ENCODE measurements at regions not wholly inside any gene's neighbourhood (a gene's known extent, or its start where the extent isn't known, plus 50 kb on each side); places are given as distances from the start of the nearest gene placed in this dataset.

DNA sequence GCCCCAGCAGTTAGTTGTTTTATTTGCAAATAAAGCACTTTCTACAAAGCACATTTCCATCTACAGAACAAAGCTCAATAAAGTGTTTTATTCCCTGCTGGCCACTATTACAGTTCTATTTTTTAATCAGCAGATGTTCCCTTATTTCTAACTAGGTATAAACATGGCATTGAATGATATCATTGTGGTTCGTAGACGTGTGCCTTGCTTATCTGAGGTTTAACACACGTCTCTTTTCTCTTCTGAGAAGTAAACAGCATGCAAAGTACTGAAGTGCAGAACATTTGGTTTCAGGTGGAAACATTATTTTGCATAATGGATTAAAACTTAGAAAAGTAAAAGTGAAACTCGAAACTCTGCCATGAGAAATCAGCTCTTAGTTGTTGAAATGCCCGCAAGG lies 1989.3 kb upstream of the WWC1 start:
- H3K27me3 ChIP-seq (ENCODE audit: insufficient read depth, low read length), result no peaks in the 10 kb centered on the region
- H3K4me1 ChIP-seq (ENCODE audit: insufficient read depth, low read length, severe bottlenecking), result no peaks in the 10 kb centered on the region
- H3K27ac ChIP-seq (ENCODE audit: low read depth, low read length, poor library complexity, severe bottlenecking), result no peak overlapping the region
- no peaks in the 10 kb centered on the region for H3K9me2 ChIP-seq (ENCODE audit: low read depth, low read length)
- no peak overlapping the region for H3K9ac ChIP-seq (ENCODE audit: low read length)
- TF ChIP-seq EZH2 (IDR thresholded peaks at IDR 0.05; ENCODE audit: borderline replicate concordance, low read length), result no peak
- TF ChIP-seq, protein P1, sequence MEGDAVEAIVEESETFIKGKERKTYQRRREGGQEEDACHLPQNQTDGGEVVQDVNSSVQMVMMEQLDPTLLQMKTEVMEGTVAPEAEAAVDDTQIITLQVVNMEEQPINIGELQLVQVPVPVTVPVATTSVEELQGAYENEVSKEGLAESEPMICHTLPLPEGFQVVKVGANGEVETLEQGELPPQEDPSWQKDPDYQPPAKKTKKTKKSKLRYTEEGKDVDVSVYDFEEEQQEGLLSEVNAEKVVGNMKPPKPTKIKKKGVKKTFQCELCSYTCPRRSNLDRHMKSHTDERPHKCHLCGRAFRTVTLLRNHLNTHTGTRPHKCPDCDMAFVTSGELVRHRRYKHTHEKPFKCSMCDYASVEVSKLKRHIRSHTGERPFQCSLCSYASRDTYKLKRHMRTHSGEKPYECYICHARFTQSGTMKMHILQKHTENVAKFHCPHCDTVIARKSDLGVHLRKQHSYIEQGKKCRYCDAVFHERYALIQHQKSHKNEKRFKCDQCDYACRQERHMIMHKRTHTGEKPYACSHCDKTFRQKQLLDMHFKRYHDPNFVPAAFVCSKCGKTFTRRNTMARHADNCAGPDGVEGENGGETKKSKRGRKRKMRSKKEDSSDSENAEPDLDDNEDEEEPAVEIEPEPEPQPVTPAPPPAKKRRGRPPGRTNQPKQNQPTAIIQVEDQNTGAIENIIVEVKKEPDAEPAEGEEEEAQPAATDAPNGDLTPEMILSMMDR (IDR thresholded peaks at IDR 0.05; ENCODE audit: low read length), result no peak
- no peaks in the 10 kb centered on the region for H4K20me1 ChIP-seq (ENCODE audit: insufficient read depth, low read length)
- H3K9me3 ChIP-seq (ENCODE audit: low read length), result no peaks in the 10 kb centered on the region
- no peak overlapping the region for H3K4me3 ChIP-seq (ENCODE audit: low read depth, low read length, poor library complexity, severe bottlenecking)
- no peak overlapping the region for H2AFZ ChIP-seq (ENCODE audit: low read length)
- H3K4me2 ChIP-seq (ENCODE audit: low read length), result no peak overlapping the region
- H3K79me2 ChIP-seq (ENCODE audit: insufficient read depth, low read length), result no peaks in the 10 kb centered on the region
- H3F3A ChIP-seq (ENCODE audit: insufficient read depth, low read length), result no peaks in the 10 kb centered on the region
- H3K36me3 ChIP-seq (ENCODE audit: insufficient read depth, low read length), result no peaks in the 10 kb centered on the region

DNA sequence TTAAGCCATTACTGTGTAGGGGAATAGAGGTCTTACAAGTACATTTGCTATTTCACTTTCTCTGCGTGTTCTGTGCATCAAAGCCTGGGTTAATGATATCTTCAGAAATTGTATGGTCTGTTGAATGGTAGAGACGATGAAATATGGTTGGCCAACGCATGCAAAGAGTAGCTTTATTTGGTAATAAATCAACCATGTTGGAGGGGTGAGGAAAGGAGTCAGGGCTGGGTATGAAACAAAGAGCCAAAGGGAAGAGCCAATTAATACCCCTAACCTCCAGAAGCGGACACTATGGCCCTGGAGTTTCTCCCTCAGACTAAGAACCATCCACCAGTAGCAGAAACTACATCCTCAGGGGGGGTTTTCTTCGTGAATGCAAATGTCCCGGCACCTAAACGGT lies 1974.0 kb upstream of the WWC1 start:
- Histone ChIP-seq H2AFZ (ENCODE audit: low read length) (no peak overlapping the region), H3F3A (ENCODE audit: insufficient read depth, low read length) (no peaks in the 10 kb centered on the region), H4K20me1 (ENCODE audit: insufficient read depth, low read length) (no peaks in the 10 kb centered on the region), H3K36me3 (ENCODE audit: insufficient read depth, low read length) (no peaks in the 10 kb centered on the region), H3K9ac (ENCODE audit: low read length) (no peak overlapping the region), H3K27me3 (ENCODE audit: insufficient read depth, low read length) (no peaks in the 10 kb centered on the region), H3K9me3 (ENCODE audit: low read length) (no peaks in the 10 kb centered on the region), H3K4me3 (ENCODE audit: low read depth, low read length, poor library complexity, severe bottlenecking) (no peak overlapping the region), H3K4me1 (ENCODE audit: insufficient read depth, low read length, severe bottlenecking) (no peaks in the 10 kb centered on the region), H3K9me2 (ENCODE audit: low read depth, low read length) (no peaks in the 10 kb centered on the region), H3K27ac (ENCODE audit: low read depth, low read length, poor library complexity, severe bottlenecking) (no peak overlapping the region), H3K4me2 (ENCODE audit: low read length) (no peak overlapping the region), H3K79me2 (ENCODE audit: insufficient read depth, low read length) (no peaks in the 10 kb centered on the region)
- TF ChIP-seq EZH2 (IDR thresholded peaks at IDR 0.05; ENCODE audit: borderline replicate concordance, low read length), result no peak
- TF ChIP-seq, protein P1 (IDR thresholded peaks at IDR 0.05; ENCODE audit: low read length), result no peak

DNA sequence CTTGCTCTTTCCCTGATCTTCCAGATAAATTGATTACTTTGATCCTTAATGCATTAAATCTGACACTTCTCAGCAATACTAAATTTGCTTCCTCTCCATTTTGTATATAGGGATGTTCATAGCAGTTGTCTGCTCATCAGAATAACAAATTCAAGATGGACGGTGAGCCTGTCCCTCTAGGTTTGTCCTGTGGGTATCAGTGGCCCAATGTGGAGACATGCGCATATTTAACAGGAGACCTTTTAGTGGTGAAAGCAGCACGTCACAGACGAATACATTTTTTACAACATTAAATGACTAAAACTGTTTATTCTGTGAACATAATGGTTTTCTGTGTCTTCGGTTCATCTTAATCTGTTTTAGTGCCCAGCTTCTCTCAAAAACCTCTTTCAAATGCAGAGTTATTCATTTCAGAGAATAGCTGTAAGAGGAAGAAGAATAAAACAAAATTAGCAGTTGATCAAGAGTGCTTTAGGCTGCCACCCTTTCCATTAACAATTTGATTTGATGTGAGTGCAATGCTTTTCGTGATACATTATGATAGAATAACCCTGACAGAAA lies 1970.4 kb upstream of the WWC1 start:
- Histone ChIP-seq H3K27ac (ENCODE audit: low read depth, low read length, poor library complexity, severe bottlenecking) (no peak overlapping the region), H3K4me1 (ENCODE audit: insufficient read depth, low read length, severe bottlenecking) (no peaks in the 10 kb centered on the region), H3K9me2 (ENCODE audit: low read depth, low read length) (no peaks in the 10 kb centered on the region), H3K36me3 (ENCODE audit: insufficient read depth, low read length) (no peaks in the 10 kb centered on the region), H3K4me2 (ENCODE audit: low read length) (no peak overlapping the region), H3K79me2 (ENCODE audit: insufficient read depth, low read length) (no peaks in the 10 kb centered on the region), H3K9ac (ENCODE audit: low read length) (no peak overlapping the region), H3K9me3 (ENCODE audit: low read length) (no peaks in the 10 kb centered on the region), H4K20me1 (ENCODE audit: insufficient read depth, low read length) (no peaks in the 10 kb centered on the region), H2AFZ (ENCODE audit: low read length) (no peak overlapping the region), H3K4me3 (ENCODE audit: low read depth, low read length, poor library complexity, severe bottlenecking) (no peak overlapping the region), H3K27me3 (ENCODE audit: insufficient read depth, low read length) (no peaks in the 10 kb centered on the region), H3F3A (ENCODE audit: insufficient read depth, low read length) (no peaks in the 10 kb centered on the region)
- no peak for TF ChIP-seq EZH2 (IDR thresholded peaks at IDR 0.05; ENCODE audit: borderline replicate concordance, low read length)
- TF ChIP-seq, protein P1 (IDR thresholded peaks at IDR 0.05; ENCODE audit: low read length), result no peak
